GM23338 (cell line): ENCODE measurements at regions not wholly inside any gene's neighbourhood (a gene's known extent, or its start where the extent isn't known, plus 50 kb on each side); places are given as distances from the start of the nearest gene placed in this dataset.
"Not testable (repeated sequence)": the region's sequence is repeated elsewhere in the genome, so short reads cannot be mapped to it uniquely, and the experiment has no call there.

ENCODE experiments used
- ATAC-seq: fragments of 200-7000 bp; cut with Tn5 transposase; 3 replicates; pipeline ENCODE4 v1.9.1; 2020
- DNase-seq: peaks from one replicate; pipeline ENCODE4 v3.0.0-alpha.2; 2015; ENCODE audit warnings: low spot score
- H2AFZ ChIP-seq: fragments of 200-600 bp; sonication (generic); 2 replicates; pipeline ENCODE4 v1.8.0; 2016; ENCODE audit warnings: antibody characterized with exemption, mild to moderate bottlenecking, moderate library complexity
- H3F3A ChIP-seq: fragments of 200-600 bp; sonication (generic); replicated peaks from 2 replicates; pipeline ENCODE4 v1.8.0; 2017; ENCODE audit warnings: antibody characterized with exemption, mixed run types, low read depth
- H3K27ac ChIP-seq: fragments of 200-600 bp; sonication (generic); 2 replicates; pipeline ENCODE4 v1.6.1; 2016; ENCODE audit warnings: low read depth
- H3K27me3 ChIP-seq: fragments of 200-600 bp; sonication (generic); 2 replicates; pipeline ENCODE4 v1.8.0; 2016; ENCODE audit warnings: mild to moderate bottlenecking, mixed run types, moderate library complexity; ENCODE audit not compliant: insufficient read depth
- H3K36me3 ChIP-seq: fragments of 200-600 bp; sonication (generic); 2 replicates; pipeline ENCODE4 v1.8.0; 2016; ENCODE audit warnings: mild to moderate bottlenecking; ENCODE audit not compliant: insufficient read depth
- H3K4me1 ChIP-seq: fragments of 200-600 bp; sonication (generic); 2 replicates; pipeline ENCODE4 v1.8.0; 2016; ENCODE audit warnings: mild to moderate bottlenecking, moderate library complexity; ENCODE audit not compliant: insufficient read depth
- H3K4me2 ChIP-seq: fragments of 200-600 bp; sonication (generic); 2 replicates; pipeline ENCODE4 v1.7.1; 2017; ENCODE audit warnings: mixed run types
- H3K4me3 ChIP-seq: fragments of 200-600 bp; sonication (generic); 2 replicates; pipeline ENCODE4 v1.6.1; 2016; ENCODE audit warnings: mixed run types
- H3K79me2 ChIP-seq: fragments of 200-600 bp; sonication (generic); replicated peaks from 2 replicates; pipeline ENCODE4 v1.8.0; 2017; ENCODE audit warnings: mild to moderate bottlenecking; ENCODE audit not compliant: insufficient read depth
- H3K9me2 ChIP-seq: fragments of 200-600 bp; sonication (generic); 2 replicates; pipeline ENCODE4 v1.8.0; 2017; ENCODE audit not compliant: insufficient read depth
- H4K20me1 ChIP-seq: fragments of 200-600 bp; sonication (generic); replicated peaks from 2 replicates; pipeline ENCODE4 v1.8.0; 2017; ENCODE audit warnings: mild to moderate bottlenecking; ENCODE audit not compliant: insufficient read depth
- H3K27ac Mint-ChIP-seq: 2 replicates; pipeline ENCODE4 v1.8.0; 2020; ENCODE audit warnings: inconsistent platforms, mild to moderate bottlenecking, moderate library complexity, mixed read lengths
- H3K27me3 Mint-ChIP-seq: 3 replicates; pipeline ENCODE4 v1.8.0; 2022; ENCODE audit warnings: low read depth, mild to moderate bottlenecking, moderate library complexity, mixed read lengths, inconsistent platforms; ENCODE audit not compliant: insufficient read depth, poor library complexity
- H3K36me3 Mint-ChIP-seq: 3 replicates; pipeline ENCODE4 v1.8.0; 2021; ENCODE audit warnings: low read depth, mild to moderate bottlenecking, inconsistent platforms, moderate library complexity, mixed read lengths
- H3K4me1 Mint-ChIP-seq: 3 replicates; pipeline ENCODE4 v1.8.0; 2020; ENCODE audit warnings: mild to moderate bottlenecking, inconsistent platforms, mixed read lengths
- H3K4me3 Mint-ChIP-seq: 3 replicates; pipeline ENCODE4 v1.8.0; 2021; ENCODE audit warnings: moderate library complexity, mild to moderate bottlenecking, inconsistent platforms, mixed read lengths
- H3K9me3 Mint-ChIP-seq: 3 replicates; pipeline ENCODE4 v1.8.0; 2020; ENCODE audit warnings: moderate library complexity, mild to moderate bottlenecking, inconsistent platforms, mixed read lengths
- CREB1 ChIP-seq: fragments of 250-450 bp; sonication (Bioruptor Pico); IDR thresholded peaks from 2 replicates; pipeline ENCODE4 v1.5.0; 2020; ENCODE audit warnings: low read depth, mild to moderate bottlenecking, moderate library complexity
- CTCF ChIP-seq, 2 experiments: fragments of 200-600 bp in 1 of 2; sonication (generic) in 1 of 2; conservative IDR thresholded peaks; 2 replicates each; pipeline versions ENCODE4 v1.5.1 to v1.6.1; 2016 to 2017; ENCODE audit warnings: antibody characterized with exemption in 2 of 2, low read depth in 2 of 2, mild to moderate bottlenecking in 2 of 2, moderate library complexity in 1 of 2
- ETS1 ChIP-seq: IDR thresholded peaks from 2 replicates; pipeline ENCODE4 v1.6.1; 2016; ENCODE audit warnings: antibody characterized with exemption
- EZH2 ChIP-seq: fragments of 200-600 bp; sonication (generic); IDR thresholded peaks from one replicate; pipeline ENCODE4 v1.8.0; 2017; ENCODE audit warnings: antibody characterized with exemption, mild to moderate bottlenecking, low read depth; ENCODE audit not compliant: unreplicated experiment
- EZH2phosphoT487 ChIP-seq: fragments of 200-600 bp; sonication (generic); IDR thresholded peaks from one replicate; pipeline ENCODE4 v1.8.1; 2018; ENCODE audit warnings: antibody characterized with exemption; ENCODE audit not compliant: unreplicated experiment
- JUNB ChIP-seq: IDR thresholded peaks from one replicate; pipeline ENCODE4 v1.6.1; 2016; ENCODE audit warnings: antibody characterized with exemption; ENCODE audit not compliant: unreplicated experiment
- NANOG ChIP-seq: IDR thresholded peaks from 2 replicates; pipeline ENCODE4 v1.6.1; 2016; ENCODE audit warnings: antibody characterized with exemption, borderline replicate concordance
- POLR2AphosphoS5 ChIP-seq: IDR thresholded peaks from 2 replicates; pipeline ENCODE4 v1.6.1; 2016; ENCODE audit warnings: antibody characterized with exemption, low read depth
- REST ChIP-seq: IDR thresholded peaks from one replicate; pipeline ENCODE4 v1.6.1; 2018; ENCODE audit warnings: antibody characterized with exemption; ENCODE audit not compliant: unreplicated experiment
- STAT1 ChIP-seq: IDR thresholded peaks from one replicate; pipeline ENCODE4 v1.6.1; 2016; ENCODE audit warnings: antibody characterized with exemption; ENCODE audit not compliant: unreplicated experiment
- ZNF462 ChIP-seq: fragments of 250-450 bp; sonication (Bioruptor Pico); IDR thresholded peaks from 2 replicates; pipeline ENCODE4 v1.5.0; 2020; ENCODE audit warnings: mild to moderate bottlenecking, moderate library complexity

- no peaks in the 10 kb centered on the region for H4K20me1 ChIP-seq
- peaks cover 14% of the 10 kb centered on the region; the same call in 2 of the 3 replicates for H3K4me1 Mint-ChIP-seq
- H3K36me3 ChIP-seq: no peaks in the 10 kb centered on the region
- no peak overlapping the region for H2AFZ ChIP-seq
- H3K9me2 ChIP-seq: no peaks in the 10 kb centered on the region
- no peaks in the 10 kb centered on the region for H3K36me3 Mint-ChIP-seq
- H3K27me3 ChIP-seq: peaks cover 31% of the 10 kb centered on the region
- TF ChIP-seq EZH2 (no peak), JUNB (no peak), NANOG (no peak), CTCF (conservative IDR thresholded peaks at IDR 0.05; ENCODE audit: low read depth in 2 of 2) (no peak), ETS1 (no peak), EZH2phosphoT487 (no peak), STAT1 (no peak), CREB1 (CRISPR knock-in tag) (no peak), POLR2AphosphoS5 (no peak), ZNF462 (CRISPR knock-in tag) (no peak), REST (no peak)
- H3K9me3 Mint-ChIP-seq: no peaks in the 10 kb centered on the region
- H3K4me3 Mint-ChIP-seq: no peak overlapping the region
- ATAC-seq (no peak), DNase-seq (no peak)
- no peak overlapping the region for H3K27ac ChIP-seq
- no peak overlapping the region for H3K4me3 ChIP-seq
- no peak overlapping the region for H3K4me2 ChIP-seq
- no peaks in the 10 kb centered on the region for H3F3A ChIP-seq
- peaks cover 12% of the 10 kb centered on the region for H3K27me3 Mint-ChIP-seq
- H3K4me1 ChIP-seq: peaks cover 11% of the 10 kb centered on the region
- H3K79me2 ChIP-seq: no peaks in the 10 kb centered on the region
- no peak overlapping the region for H3K27ac Mint-ChIP-seq
Observed at GRCh38 chr5:123282444-123282843, 140.8 kb downstream of the CEP120 start.

- not testable (repeated sequence) for H2AFZ ChIP-seq, H3K4me2 ChIP-seq, DNase-seq, H3K36me3 ChIP-seq, H3K79me2 ChIP-seq, ATAC-seq, H3K27ac Mint-ChIP-seq, H3K36me3 Mint-ChIP-seq, H3K4me3 ChIP-seq, H3F3A ChIP-seq, H3K4me3 Mint-ChIP-seq, H4K20me1 ChIP-seq, H3K9me3 Mint-ChIP-seq, H3K27ac ChIP-seq, H3K4me1 ChIP-seq, H3K9me2 ChIP-seq
- H3K4me1 Mint-ChIP-seq: peaks cover 12% of the 10 kb centered on the region; the same call in 2 of the 3 replicates
- H3K27me3 ChIP-seq: peaks cover 15% of the 10 kb centered on the region
- peaks cover 11% of the 10 kb centered on the region for H3K27me3 Mint-ChIP-seq
Observed at GRCh38 chr5:123280854-123281253, 142.3 kb downstream of the CEP120 start.
